ENCODE measurements at regions not wholly inside any gene's neighbourhood (a gene's known extent, or its start where the extent isn't known, plus 50 kb on each side); places are given as distances from the start of the nearest gene placed in this dataset.
A peak's percentile ranks its signal among the peaks of the same experiment; 100 is the strongest.

DNA sequence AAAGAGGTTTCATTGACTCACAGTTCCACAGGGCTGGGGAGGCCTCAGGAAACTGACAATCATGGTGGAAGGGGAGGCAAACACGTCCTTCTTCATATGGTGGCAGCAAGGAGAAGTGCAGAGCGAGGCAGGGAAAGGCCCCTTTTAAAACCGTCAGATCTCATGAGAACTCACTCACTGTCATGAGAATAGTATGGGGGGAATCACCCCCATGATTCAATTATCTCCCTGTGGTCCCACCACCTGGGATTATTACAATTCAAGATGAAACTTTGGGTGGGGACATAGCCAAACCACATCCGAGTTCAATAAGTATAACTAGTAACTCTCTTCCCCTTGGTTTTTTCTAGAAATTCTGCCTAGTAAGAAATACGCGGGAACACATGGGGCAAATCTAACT is 94.9 kb downstream of the AXIN2 start:
- H2BK15ac ChIP-seq (ENCODE audit: low read length), result no peak overlapping the region
- no peaks in the 10 kb centered on the region for H3K79me1 ChIP-seq (ENCODE audit: low read depth, low read length)
- no peak overlapping the region for H3K27ac ChIP-seq (replicated peaks; ENCODE audit: low read length)
- H2BK12ac ChIP-seq (ENCODE audit: low read length), result no peak overlapping the region
- no peak overlapping the region for H3K18ac ChIP-seq (ENCODE audit: low read length)
- H3K14ac ChIP-seq (ENCODE audit: low read length), result no peak overlapping the region
- H4K8ac ChIP-seq (ENCODE audit: low read depth, low read length), result no peak overlapping the region
- no peak overlapping the region for H2BK120ac ChIP-seq (ENCODE audit: low read depth, low read length)
- H3K4me1 ChIP-seq (ENCODE audit: control insufficient read depth in 2 of 2, insufficient read depth in 1 of 2, low read depth in 1 of 2, low read length in 2 of 2), result peaks cover 13 to 22% of the 10 kb centered on the region in 2 donors
- no peak overlapping the region for H3K9ac ChIP-seq (ENCODE audit: low read depth, low read length, poor library complexity)
- DNase-seq (ENCODE audit: low spot score), result no peak
- H3K27me3 ChIP-seq (ENCODE audit: control insufficient read depth in 3 of 3, insufficient read depth in 3 of 3, low read depth in 1 of 3, low read length in 3 of 3), result no peaks in the 10 kb centered on the region
- H2AFZ ChIP-seq (ENCODE audit: low read length), result no peak overlapping the region
- no peak overlapping the region for H3K4me2 ChIP-seq (ENCODE audit: insufficient read depth, low read length, poor library complexity, severe bottlenecking)
- no peak overlapping the region for H2AK5ac ChIP-seq (ENCODE audit: low read depth, low read length)
- H3K4ac ChIP-seq (ENCODE audit: low read length), result no peak overlapping the region
- H3K4me3 ChIP-seq (ENCODE audit: low read length in 2 of 2), result no peak overlapping the region
- no peak overlapping the region for H3K23ac ChIP-seq (ENCODE audit: low read depth, low read length, poor library complexity)
- no peak overlapping the region for H4K91ac ChIP-seq (ENCODE audit: low read depth, low read length, poor library complexity)
- H3K36me3 ChIP-seq (replicated peaks in 1 of 2; ENCODE audit: control insufficient read depth in 2 of 2, insufficient read depth in 2 of 2, low read length in 2 of 2), result no peaks in the 10 kb centered on the region
- no peaks in the 10 kb centered on the region for H3K9me3 ChIP-seq (replicated peaks in 1 of 2; ENCODE audit: control insufficient read depth in 2 of 2, insufficient read depth in 1 of 2, low read depth in 1 of 2, low read length in 2 of 2)
- WGBS, 2 donors (ENCODE audit: extremely low coverage in 2 of 2, insufficient read length in 2 of 2, insufficient replicate concordance in 1 of 2), result no CpG with 5 or more reads among the region's 6 CpGs
- H2BK5ac ChIP-seq (ENCODE audit: low read length), result no peak overlapping the region

DNA sequence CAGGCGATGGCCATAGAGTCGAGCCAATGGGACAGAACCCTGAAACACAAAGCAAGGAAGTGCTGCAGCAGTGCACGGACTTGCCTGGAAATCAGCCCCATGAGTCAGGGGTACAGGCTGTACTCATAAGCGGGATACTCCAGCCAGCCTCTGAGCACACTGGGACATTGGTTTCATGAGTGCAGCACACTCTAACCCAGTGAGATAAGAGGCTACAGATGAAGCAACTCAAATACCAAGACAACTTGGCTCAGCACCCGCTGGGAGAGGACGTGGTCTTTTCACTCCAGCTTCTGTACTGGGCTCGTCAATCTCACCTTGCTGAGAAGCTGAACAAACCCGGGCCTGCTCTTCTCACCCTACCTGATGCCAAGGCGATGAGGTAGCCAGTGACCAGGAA is 98.2 kb downstream of the AXIN2 start:
- no peak overlapping the region for H3K27ac ChIP-seq (replicated peaks; ENCODE audit: low read length)
- no peak overlapping the region for H2BK15ac ChIP-seq (ENCODE audit: low read length)
- no peaks in the 10 kb centered on the region for H3K9me3 ChIP-seq (replicated peaks in 1 of 2; ENCODE audit: control insufficient read depth in 2 of 2, insufficient read depth in 1 of 2, low read depth in 1 of 2, low read length in 2 of 2)
- H3K14ac ChIP-seq (ENCODE audit: low read length), result no peak overlapping the region
- H2BK120ac ChIP-seq (ENCODE audit: low read depth, low read length), result no peak overlapping the region
- no peak overlapping the region for H4K91ac ChIP-seq (ENCODE audit: low read depth, low read length, poor library complexity)
- no peak overlapping the region for H3K23ac ChIP-seq (ENCODE audit: low read depth, low read length, poor library complexity)
- H3K27me3 ChIP-seq (ENCODE audit: control insufficient read depth in 3 of 3, insufficient read depth in 3 of 3, low read depth in 1 of 3, low read length in 3 of 3), result no peaks in the 10 kb centered on the region
- H3K9ac ChIP-seq (ENCODE audit: low read depth, low read length, poor library complexity), result no peak overlapping the region
- H3K4me1 ChIP-seq (ENCODE audit: control insufficient read depth in 2 of 2, insufficient read depth in 1 of 2, low read depth in 1 of 2, low read length in 2 of 2), result peaks cover 14 to 17% of the 10 kb centered on the region in 2 donors
- no peak overlapping the region for H3K4ac ChIP-seq (ENCODE audit: low read length)
- no peak overlapping the region for H2AFZ ChIP-seq (ENCODE audit: low read length)
- DNase-seq (ENCODE audit: low spot score), result no peak
- no peaks in the 10 kb centered on the region for H3K79me1 ChIP-seq (ENCODE audit: low read depth, low read length)
- no peak overlapping the region for H3K4me2 ChIP-seq (ENCODE audit: insufficient read depth, low read length, poor library complexity, severe bottlenecking)
- H2BK12ac ChIP-seq (ENCODE audit: low read length), result no peak overlapping the region
- H2BK5ac ChIP-seq (ENCODE audit: low read length), result no peak overlapping the region
- peak overlapping the region; percentile 3 for H3K18ac ChIP-seq (ENCODE audit: low read length)
- no peak overlapping the region for H3K4me3 ChIP-seq (ENCODE audit: low read length in 2 of 2)
- WGBS, 2 donors (ENCODE audit: extremely low coverage in 2 of 2, insufficient read length in 2 of 2, insufficient replicate concordance in 1 of 2), result no CpG with 5 or more reads among the region's 9 CpGs
- no peak overlapping the region for H2AK5ac ChIP-seq (ENCODE audit: low read depth, low read length)
- H4K8ac ChIP-seq (ENCODE audit: low read depth, low read length), result no peak overlapping the region
- peaks cover 0 to 2% of the 10 kb centered on the region in 2 donors for H3K36me3 ChIP-seq (replicated peaks in 1 of 2; ENCODE audit: control insufficient read depth in 2 of 2, insufficient read depth in 2 of 2, low read length in 2 of 2)

GRCh38 chr17:65459677-65460347 is 101.6 kb downstream of the AXIN2 start:
- DNase-seq (ENCODE audit: low spot score), result no peak
- Histone ChIP-seq H2BK12ac (ENCODE audit: low read length) (no peak overlapping the region), H2AFZ (ENCODE audit: low read length) (peak overlapping the region; percentile 15), H3K9me3 (replicated peaks in 1 of 2; ENCODE audit: control insufficient read depth in 2 of 2, insufficient read depth in 1 of 2, low read depth in 1 of 2, low read length in 2 of 2) (no peaks in the 10 kb centered on the region), H3K14ac (ENCODE audit: low read length) (no peak overlapping the region), H3K79me1 (ENCODE audit: low read depth, low read length) (no peaks in the 10 kb centered on the region), H3K27ac (replicated peaks; ENCODE audit: low read length) (no peak overlapping the region), H2BK120ac (ENCODE audit: low read depth, low read length) (no peak overlapping the region), H2AK5ac (ENCODE audit: low read depth, low read length) (no peak overlapping the region), H3K4me1 (ENCODE audit: control insufficient read depth in 2 of 2, insufficient read depth in 1 of 2, low read depth in 1 of 2, low read length in 2 of 2) (peaks cover 7 to 12% of the 10 kb centered on the region in 2 donors), H2BK5ac (ENCODE audit: low read length) (no peak overlapping the region), H3K36me3 (replicated peaks in 1 of 2; ENCODE audit: control insufficient read depth in 2 of 2, insufficient read depth in 2 of 2, low read length in 2 of 2) (peaks cover 0 to 2% of the 10 kb centered on the region in 2 donors), H4K8ac (ENCODE audit: low read depth, low read length) (no peak overlapping the region), H3K4me3 (ENCODE audit: low read length in 2 of 2) (no peak overlapping the region), H3K9ac (ENCODE audit: low read depth, low read length, poor library complexity) (no peak overlapping the region), H3K27me3 (ENCODE audit: control insufficient read depth in 3 of 3, insufficient read depth in 3 of 3, low read depth in 1 of 3, low read length in 3 of 3) (no peaks in the 10 kb centered on the region), H2BK15ac (ENCODE audit: low read length) (no peak overlapping the region), H3K4me2 (ENCODE audit: insufficient read depth, low read length, poor library complexity, severe bottlenecking) (no peak overlapping the region), H4K91ac (ENCODE audit: low read depth, low read length, poor library complexity) (no peak overlapping the region), H3K23ac (ENCODE audit: low read depth, low read length, poor library complexity) (no peak overlapping the region), H3K4ac (ENCODE audit: low read length) (no peak overlapping the region), H3K18ac (ENCODE audit: low read length) (peak overlapping the region; percentile 38)
- no CpG with 5 or more reads among the region's 15 CpGs for WGBS, 2 donors (ENCODE audit: extremely low coverage in 2 of 2, insufficient read length in 2 of 2, insufficient replicate concordance in 1 of 2)

GRCh38 chr17:65457635-65458257 is 103.7 kb downstream of the AXIN2 start:
- H3K23ac ChIP-seq (ENCODE audit: low read depth, low read length, poor library complexity), result no peak overlapping the region
- H3K9me3 ChIP-seq (replicated peaks in 1 of 2; ENCODE audit: control insufficient read depth in 2 of 2, insufficient read depth in 1 of 2, low read depth in 1 of 2, low read length in 2 of 2), result no peaks in the 10 kb centered on the region
- H2BK12ac ChIP-seq (ENCODE audit: low read length), result no peak overlapping the region
- H2BK15ac ChIP-seq (ENCODE audit: low read length), result no peak overlapping the region
- H3K4me1 ChIP-seq (ENCODE audit: control insufficient read depth in 2 of 2, insufficient read depth in 1 of 2, low read depth in 1 of 2, low read length in 2 of 2), result peaks cover 7 to 12% of the 10 kb centered on the region in 2 donors
- no peak overlapping the region for H2AFZ ChIP-seq (ENCODE audit: low read length)
- no peak for DNase-seq (ENCODE audit: low spot score)
- H3K4me3 ChIP-seq (ENCODE audit: low read length in 2 of 2), result no peak overlapping the region
- no peak overlapping the region for H2AK5ac ChIP-seq (ENCODE audit: low read depth, low read length)
- H2BK5ac ChIP-seq (ENCODE audit: low read length), result no peak overlapping the region
- H3K4me2 ChIP-seq (ENCODE audit: insufficient read depth, low read length, poor library complexity, severe bottlenecking), result no peak overlapping the region
- H4K8ac ChIP-seq (ENCODE audit: low read depth, low read length), result no peak overlapping the region
- no peaks in the 10 kb centered on the region for H3K27me3 ChIP-seq (ENCODE audit: control insufficient read depth in 3 of 3, insufficient read depth in 3 of 3, low read depth in 1 of 3, low read length in 3 of 3)
- no peak overlapping the region for H4K91ac ChIP-seq (ENCODE audit: low read depth, low read length, poor library complexity)
- no peak overlapping the region for H3K4ac ChIP-seq (ENCODE audit: low read length)
- peaks cover 0 to 2% of the 10 kb centered on the region in 2 donors for H3K36me3 ChIP-seq (replicated peaks in 1 of 2; ENCODE audit: control insufficient read depth in 2 of 2, insufficient read depth in 2 of 2, low read length in 2 of 2)
- no peak overlapping the region for H3K18ac ChIP-seq (ENCODE audit: low read length)
- no peak overlapping the region for H3K9ac ChIP-seq (ENCODE audit: low read depth, low read length, poor library complexity)
- H2BK120ac ChIP-seq (ENCODE audit: low read depth, low read length), result no peak overlapping the region
- no peak overlapping the region for H3K14ac ChIP-seq (ENCODE audit: low read length)
- WGBS, 2 donors (ENCODE audit: extremely low coverage in 2 of 2, insufficient read length in 2 of 2, insufficient replicate concordance in 1 of 2), result no CpG with 5 or more reads among the region's 11 CpGs
- no peak overlapping the region for H3K27ac ChIP-seq (replicated peaks; ENCODE audit: low read length)
- no peaks in the 10 kb centered on the region for H3K79me1 ChIP-seq (ENCODE audit: low read depth, low read length)

Data from neuronal stem cell (in vitro differentiated cells).